ENCODE measurements at regions not wholly inside any gene's neighbourhood (a gene's known extent, or its start where the extent isn't known, plus 50 kb on each side); places are given as distances from the start of the nearest gene placed in this dataset.
"Not testable (repeated sequence)": the region's sequence is repeated elsewhere in the genome, so short reads cannot be mapped to it uniquely, and the experiment has no call there.

GRCh38 chr18:47727409-47727808 is 203.1 kb downstream of the SMAD2 start:
- DNase-seq, result no peak

- no peak for DNase-seq
These were observed 203.9 kb downstream of the SMAD2 start for GRCh38 chr18:47726550-47726949.

GRCh38 chr18:47725656-47726055 is 204.8 kb downstream of the SMAD2 start:
- no peak for DNase-seq

GRCh38 chr18:47724186-47724975 is 206.1 kb downstream of the SMAD2 start:
- no peak for DNase-seq

GRCh38 chr18:47721876-47722275 is 208.6 kb downstream of the SMAD2 start:
- DNase-seq, result no peak

- no peak for DNase-seq
These were observed 209.7 kb downstream of the SMAD2 start for GRCh38 chr18:47720741-47721140.

- DNase-seq, result no peak
These were observed 211.2 kb downstream of the SMAD2 start for GRCh38 chr18:47719096-47719780.

- DNase-seq, result no peak
These were observed 211.8 kb downstream of the SMAD2 start for GRCh38 chr18:47718646-47719045.

- no peak for DNase-seq
These were observed 213.2 kb downstream of the SMAD2 start for GRCh38 chr18:47717257-47717656.

GRCh38 chr18:47716632-47717185 is 213.8 kb downstream of the SMAD2 start:
- no peak for DNase-seq

- DNase-seq, result no peak
These were observed 220.0 kb downstream of the SMAD2 start for GRCh38 chr18:47710451-47710850.

- DNase-seq, result no peak
These were observed 220.9 kb downstream of the SMAD2 start for GRCh38 chr18:47709556-47709955.

- DNase-seq, result no peak
These were observed 222.3 kb downstream of the SMAD2 start for GRCh38 chr18:47708206-47708605.

GRCh38 chr18:47701134-47701533 is 229.3 kb downstream of the SMAD2 start:
- no peak for DNase-seq

GRCh38 chr18:47696870-47697269 is 233.6 kb downstream of the SMAD2 start:
- DNase-seq, result no peak

- DNase-seq, result no peak
These were observed 238.8 kb downstream of the SMAD2 start for GRCh38 chr18:47691611-47692010.

- DNase-seq, result not testable (repeated sequence)
These were observed 239.7 kb downstream of the SMAD2 start for GRCh38 chr18:47690778-47691177.

GRCh38 chr18:47689371-47689770 is 241.1 kb downstream of the SMAD2 start:
- DNase-seq, result no peak

- DNase-seq, result no peak
These were observed 243.7 kb downstream of the SMAD2 start for GRCh38 chr18:47686806-47687205.

- DNase-seq, result no peak
These were observed 246.7 kb downstream of the SMAD2 start for GRCh38 chr18:47683774-47684173.

- no peak for DNase-seq
These were observed 247.6 kb downstream of the SMAD2 start for GRCh38 chr18:47682876-47683275.

GRCh38 chr18:47680488-47680887 is 250.0 kb downstream of the SMAD2 start:
- DNase-seq, result no peak

- no peak for DNase-seq
These were observed 250.6 kb downstream of the SMAD2 start for GRCh38 chr18:47679864-47680263.

GRCh38 chr18:47677952-47678351 is 252.5 kb downstream of the SMAD2 start:
- DNase-seq, result no peak
